ENCODE measurements at regions not wholly inside any gene's neighbourhood (a gene's known extent, or its start where the extent isn't known, plus 50 kb on each side); places are given as distances from the start of the nearest gene placed in this dataset.

- TF ChIP-seq POLR2AphosphoS5 (IDR thresholded peaks at IDR 0.05; ENCODE audit: insufficient read depth, low read depth, low read length) = no peak
- TF ChIP-seq CTCF (IDR thresholded peaks at IDR 0.05; ENCODE audit: extremely low read depth in 1 of 2, insufficient read depth in 1 of 2, low read depth in 1 of 2, low read length in 2 of 2) = no peak
- TF ChIP-seq EZH2 (IDR thresholded peaks at IDR 0.05; ENCODE audit: borderline replicate concordance, low read depth, low read length, severe bottlenecking) = no peak
- TF ChIP-seq POLR2A (IDR thresholded peaks at IDR 0.05; ENCODE audit: low read depth, low read length) = no peak
- TF ChIP-seq, protein P1, sequence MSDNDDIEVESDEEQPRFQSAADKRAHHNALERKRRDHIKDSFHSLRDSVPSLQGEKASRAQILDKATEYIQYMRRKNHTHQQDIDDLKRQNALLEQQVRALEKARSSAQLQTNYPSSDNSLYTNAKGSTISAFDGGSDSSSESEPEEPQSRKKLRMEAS (IDR thresholded peaks at IDR 0.05; ENCODE audit: insufficient read depth, insufficient read length) = no peak
- no peak for TF ChIP-seq FOS (IDR thresholded peaks at IDR 0.05; ENCODE audit: borderline replicate concordance, insufficient read depth, low read length)
These were observed 76.7 kb upstream of the DRD5 start for GRCh38 chr4:9704551-9705332.

Measured in endothelial cell of umbilical vein (primary cell).